ENCODE measurements at regions not wholly inside any gene's neighbourhood (a gene's known extent, or its start where the extent isn't known, plus 50 kb on each side); places are given as distances from the start of the nearest gene placed in this dataset.

- H3K79me2 ChIP-seq (ENCODE audit: control insufficient read depth in 1 of 2, insufficient read depth in 2 of 2, low read length in 2 of 2) = no peaks in the 10 kb centered on the region
- H3K4me2 ChIP-seq (ENCODE audit: insufficient read depth in 1 of 2, low read depth in 2 of 2, low read length in 2 of 2) = no peak overlapping the region
- no peaks in the 10 kb centered on the region for H3K27me3 ChIP-seq (replicated peaks in 1 of 4; ENCODE audit: control insufficient read depth in 3 of 4, extremely low read depth in 1 of 4, insufficient read depth in 3 of 4, low read length in 3 of 4)
- no peak for DNase-seq (ENCODE audit: low read depth in 1 of 2, low spot score in 2 of 2)
- H3K14ac ChIP-seq (ENCODE audit: insufficient read length) = no peak overlapping the region
- H3K4me1 ChIP-seq (replicated peaks in 1 of 4; ENCODE audit: control insufficient read depth in 3 of 4, insufficient read depth in 4 of 4, low read length in 3 of 4) = no peaks in the 10 kb centered on the region
- no peak overlapping the region for H2AK5ac ChIP-seq (ENCODE audit: low read depth, low read length)
- H2BK12ac ChIP-seq (ENCODE audit: low read depth, low read length) = no peak overlapping the region
- H2AFZ ChIP-seq (ENCODE audit: low read length) = no peak overlapping the region
- H4K91ac ChIP-seq (replicated peaks; ENCODE audit: insufficient read length, low read length) = no peak overlapping the region
- H4K8ac ChIP-seq (ENCODE audit: extremely low read depth, insufficient read depth, low read length) = no peak overlapping the region
- H3K9me3 ChIP-seq (ENCODE audit: insufficient read depth in 2 of 2, low read depth in 1 of 2, low read length in 1 of 2) = peaks cover 2 to 3% of the 10 kb centered on the region in 2 experiments; a peak in 1 of 4 replicates
- H2BK20ac ChIP-seq (ENCODE audit: low read length) = no peak overlapping the region
- CTCF ChIA-PET (ENCODE audit: partially characterized antibody) = no interaction called here
- H4K5ac ChIP-seq (ENCODE audit: insufficient read length, low read depth, low read length) = no peak overlapping the region
- no peaks in the 10 kb centered on the region for H3K23me2 ChIP-seq (ENCODE audit: low read depth, low read length)
- no peak overlapping the region for H2BK15ac ChIP-seq (ENCODE audit: low read length)
- H4K20me1 ChIP-seq (replicated peaks in 1 of 2; ENCODE audit: control insufficient read depth in 1 of 2, insufficient read depth in 2 of 2, low read length in 2 of 2) = no peaks in the 10 kb centered on the region
- no peak overlapping the region for H3K4ac ChIP-seq (replicated peaks; ENCODE audit: insufficient read length, low read depth, low read length)
- no peaks in the 10 kb centered on the region for H3K79me1 ChIP-seq (ENCODE audit: low read depth, low read length)
- POLR2A ChIA-PET (ENCODE audit: partially characterized antibody) = no interaction called here
- H3K36me3 ChIP-seq (ENCODE audit: control insufficient read depth in 2 of 4, insufficient read depth in 4 of 4, low read length in 3 of 4) = no peaks in the 10 kb centered on the region
- H2BK120ac ChIP-seq (replicated peaks; ENCODE audit: low read depth, low read length) = no peak overlapping the region
- H3K56ac ChIP-seq (replicated peaks; ENCODE audit: insufficient read length, low read depth, low read length) = no peak overlapping the region
- no peak overlapping the region for H2BK5ac ChIP-seq (ENCODE audit: low read depth, low read length)
- 92% methylated on average over 2 of the region's 2 CpGs; no CpG with 5 or more reads in 1 of the 2 experiments for WGBS, 2 experiments (ENCODE audit: extremely low coverage in 1 of 2, insufficient coverage in 1 of 2, insufficient read length in 1 of 2, insufficient replicate concordance in 2 of 2, low coverage in 1 of 2, low lambda C conversion rate in 2 of 2, missing lambda C conversion rate in 1 of 2)
- no peak for FAIRE-seq
- H3K4me3 ChIP-seq (ENCODE audit: extremely low read depth in 1 of 4, insufficient read depth in 2 of 4, low read depth in 3 of 4, low read length in 4 of 4) = no peak overlapping the region
- no peak overlapping the region for H3K18ac ChIP-seq (ENCODE audit: extremely low read depth, low read length)
- H3K27ac ChIP-seq (ENCODE audit: low read depth, low read length) = no peak overlapping the region
- no peak overlapping the region for H3K9ac ChIP-seq (replicated peaks in 1 of 4; ENCODE audit: extremely low read depth in 1 of 4, low read depth in 3 of 4, low read length in 3 of 4)
- H3K23ac ChIP-seq (ENCODE audit: insufficient read length) = no peak overlapping the region
- TF ChIP-seq CHD2 (IDR thresholded peaks at IDR 0.05; ENCODE audit: low read length) = no peak
- TF ChIP-seq SP2 (IDR thresholded peaks at IDR 0.05; ENCODE audit: low read length) = no peak
- TF ChIP-seq TAF7 (optimal IDR thresholded peaks at IDR 0.05; ENCODE audit: borderline replicate concordance, low read depth, low read length) = no peak
- no peak for TF ChIP-seq SIX5 (IDR thresholded peaks at IDR 0.05; ENCODE audit: low read depth, low read length)
- no peak for TF ChIP-seq RBBP5 (IDR thresholded peaks at IDR 0.05; ENCODE audit: borderline replicate concordance, low read depth, low read length)
- TF ChIP-seq GTF2F1 (IDR thresholded peaks at IDR 0.05; ENCODE audit: borderline replicate concordance, low read depth, low read length) = no peak
- TF ChIP-seq SRF (IDR thresholded peaks at IDR 0.05; ENCODE audit: low read depth, low read length) = no peak
- TF ChIP-seq SIN3A (conservative IDR thresholded peaks at IDR 0.05 in 1 of 2, IDR thresholded peaks at IDR 0.05 in 1 of 2; ENCODE audit: low read depth in 1 of 2, low read length in 2 of 2) = no peak
- TF ChIP-seq RXRA (IDR thresholded peaks at IDR 0.05; ENCODE audit: insufficient read depth, low read depth, low read length) = no peak
- no peak for TF ChIP-seq EGR1 (IDR thresholded peaks at IDR 0.05; ENCODE audit: borderline replicate concordance, low read depth, low read length)
- no peak for TF ChIP-seq SUZ12 (IDR thresholded peaks at IDR 0.05; ENCODE audit: low read length)
- no peak for TF ChIP-seq BCL11A (IDR thresholded peaks at IDR 0.05; ENCODE audit: low read depth in 2 of 2, low read length in 2 of 2)
- no peak for TF ChIP-seq MAFK (IDR thresholded peaks at IDR 0.05; ENCODE audit: low read depth, low read length)
- no peak for TF ChIP-seq KDM4A (IDR thresholded peaks at IDR 0.05; ENCODE audit: low read depth, low read length, severe bottlenecking)
- no peak for TF ChIP-seq E2F6 (IDR thresholded peaks at IDR 0.05)
These were observed 1062.5 kb downstream of the BCL11A start for GRCh38 chr2:59490994-59491393.
